ENCODE measurements at regions not wholly inside any gene's neighbourhood (a gene's known extent, or its start where the extent isn't known, plus 50 kb on each side); places are given as distances from the start of the nearest gene placed in this dataset.

- no peaks in the 10 kb centered on the region for H3K36me3 Mint-ChIP-seq (ENCODE audit: insufficient read depth, unreplicated experiment)
- H3K9me3 Mint-ChIP-seq (ENCODE audit: low read depth, unreplicated experiment): peaks cover 6% of the 10 kb centered on the region
- CTCF ChIA-PET: interaction anchor here (0.6 kb wide), 1 partner anchor 14 kb away, joined by 5 read pairs; no protein-coding TSS in a partner anchor
- no peak for TF ChIP-seq CTCF (IDR thresholded peaks at IDR 0.05; ENCODE audit: unreplicated experiment)
- no peak overlapping the region for H3K4me3 Mint-ChIP-seq (ENCODE audit: low read depth, unreplicated experiment)
- intact Hi-C loops (cut with micrococcal nuclease; ENCODE audit: unreplicated experiment): no loop called here
- H3K4me1 Mint-ChIP-seq (ENCODE audit: low read depth, unreplicated experiment): no peaks in the 10 kb centered on the region
- BruUV-seq (replicated peaks): no TSS peak
- DNase-seq: no peak
- H3K27me3 Mint-ChIP-seq (ENCODE audit: unreplicated experiment): no peaks in the 10 kb centered on the region
- H3K27ac Mint-ChIP-seq (ENCODE audit: unreplicated experiment): no peak overlapping the region
Measured at GRCh38 chr12:86367137-86367536, 110.9 kb upstream of the MGAT4C start.

- no peak for TF ChIP-seq CTCF (IDR thresholded peaks at IDR 0.05; ENCODE audit: unreplicated experiment)
- Mint-ChIP-seq H3K27me3 (ENCODE audit: unreplicated experiment) (no peaks in the 10 kb centered on the region), H3K4me1 (ENCODE audit: low read depth, unreplicated experiment) (no peaks in the 10 kb centered on the region), H3K4me3 (ENCODE audit: low read depth, unreplicated experiment) (no peak overlapping the region), H3K36me3 (ENCODE audit: insufficient read depth, unreplicated experiment) (no peaks in the 10 kb centered on the region), H3K27ac (ENCODE audit: unreplicated experiment) (no peak overlapping the region), H3K9me3 (ENCODE audit: low read depth, unreplicated experiment) (no peaks in the 10 kb centered on the region)
- intact Hi-C loops (cut with micrococcal nuclease; ENCODE audit: unreplicated experiment): no loop called here
- CTCF ChIA-PET: no interaction called here
- no TSS peak for BruUV-seq (replicated peaks)
- DNase-seq: no peak
Measured at GRCh38 chr12:86349196-86349595, 93.0 kb upstream of the MGAT4C start.

- H3K4me1 Mint-ChIP-seq (ENCODE audit: low read depth, unreplicated experiment): peaks cover 11% of the 10 kb centered on the region
Measured at GRCh38 chr12:86333955-86334522, 77.8 kb upstream of the MGAT4C start.

GRCh38 chr12:86331457-86331856 is 75.3 kb upstream of the MGAT4C start:
- H3K4me3 Mint-ChIP-seq (ENCODE audit: low read depth, unreplicated experiment): no peak overlapping the region
- CTCF ChIA-PET: interaction anchor here (0.6 kb wide), 1 partner anchor 140 kb away, joined by 3 read pairs; no protein-coding TSS in a partner anchor
- peaks cover 11% of the 10 kb centered on the region for H3K4me1 Mint-ChIP-seq (ENCODE audit: low read depth, unreplicated experiment)
- H3K27ac Mint-ChIP-seq (ENCODE audit: unreplicated experiment): no peak overlapping the region
- no TSS peak for BruUV-seq (replicated peaks)
- intact Hi-C loops (cut with micrococcal nuclease; ENCODE audit: unreplicated experiment): no loop called here
- TF ChIP-seq CTCF (IDR thresholded peaks at IDR 0.05; ENCODE audit: unreplicated experiment): no peak
- no peaks in the 10 kb centered on the region for H3K36me3 Mint-ChIP-seq (ENCODE audit: insufficient read depth, unreplicated experiment)
- H3K9me3 Mint-ChIP-seq (ENCODE audit: low read depth, unreplicated experiment): no peaks in the 10 kb centered on the region
- H3K27me3 Mint-ChIP-seq (ENCODE audit: unreplicated experiment): no peaks in the 10 kb centered on the region
- DNase-seq: no peak

More at GRCh38 chr12:86333955-86334522, 77.8 kb upstream of the MGAT4C start:
- H3K36me3 Mint-ChIP-seq (ENCODE audit: insufficient read depth, unreplicated experiment): no peaks in the 10 kb centered on the region
- no peak for DNase-seq
- intact Hi-C loops (cut with micrococcal nuclease; ENCODE audit: unreplicated experiment): no loop called here
- H3K9me3 Mint-ChIP-seq (ENCODE audit: low read depth, unreplicated experiment): no peaks in the 10 kb centered on the region
- H3K27me3 Mint-ChIP-seq (ENCODE audit: unreplicated experiment): no peaks in the 10 kb centered on the region
- BruUV-seq (replicated peaks): no TSS peak
- CTCF ChIA-PET: no interaction called here
- H3K4me3 Mint-ChIP-seq (ENCODE audit: low read depth, unreplicated experiment): no peak overlapping the region
- no peak for TF ChIP-seq CTCF (IDR thresholded peaks at IDR 0.05; ENCODE audit: unreplicated experiment)
- H3K27ac Mint-ChIP-seq (ENCODE audit: unreplicated experiment): no peak overlapping the region
